Adrenal gland (tissue), 5 donors: ENCODE measurements at regions not wholly inside any gene's neighbourhood (a gene's known extent, or its start where the extent isn't known, plus 50 kb on each side); places are given as distances from the start of the nearest gene placed in this dataset.

Source experiments
- CTCF ChIP-seq, 6 experiments: fragments of 450-650 bp in 4 of 6; fragments of 200-600 bp in 2 of 6; sonication (generic) in 1 of 6; IDR thresholded peaks; 1 replicate in 5 of 6; 2 replicates in 1 of 6; pipeline versions ENCODE4 v1.5.1 to v1.8.0; 2016 to 2021; ENCODE audit warnings: antibody characterized with exemption in 6 of 6, mild to moderate bottlenecking in 2 of 6, moderate library complexity in 1 of 6
- POLR2A ChIP-seq, 2 donors: fragments of 450-650 bp; IDR thresholded peaks; one replicate each; pipeline ENCODE4 v1.6.1; 2017; ENCODE audit warnings: antibody characterized with exemption in 2 of 2, mild to moderate bottlenecking in 2 of 2, moderate library complexity in 1 of 2
- donor health status: DM: no; HTN: no; CAD: no.

- no peak for TF ChIP-seq CTCF (IDR thresholded peaks at IDR 0.05)
- TF ChIP-seq POLR2A (IDR thresholded peaks at IDR 0.05), result no peak
These were observed 338.7 kb upstream of the F9 start for GRCh38 chrX:139191746-139192385.
